SK-N-SH (cell line): ENCODE measurements at regions not wholly inside any gene's neighbourhood (a gene's known extent, or its start where the extent isn't known, plus 50 kb on each side); places are given as distances from the start of the nearest gene placed in this dataset.

Experiments
- CHD2 ChIP-seq: fragments of 150-350 bp; IDR thresholded peaks from 2 replicates; pipeline ENCODE4 v1.6.1; 2018; ENCODE audit warnings: low read length; ENCODE audit not compliant: partially characterized antibody
- EP300 ChIP-seq, 2 experiments: IDR thresholded peaks; 2 replicates each; pipeline versions ENCODE4 v1.4.0 to v1.6.1; 2012; ENCODE audit warnings: borderline replicate concordance in 1 of 2, low read depth in 1 of 2, low read length in 1 of 2
- EZH2phosphoT487 ChIP-seq: fragments of 200-600 bp; sonication (generic); IDR thresholded peaks from 2 replicates; pipeline ENCODE4 v1.6.1; 2017; ENCODE audit warnings: low read depth, mixed run types, mild to moderate bottlenecking, antibody characterized with exemption, moderate library complexity, borderline replicate concordance
- FOXJ3 ChIP-seq: sonication (generic); formaldehyde crosslinking; IDR thresholded peaks from 2 replicates; pipeline ENCODE4 v1.5.1; 2020; ENCODE audit warnings: mild to moderate bottlenecking, missing genetic modification reagents
- JUND ChIP-seq: IDR thresholded peaks from 2 replicates; pipeline ENCODE4 v1.4.0; 2012
- POLR2AphosphoS5 ChIP-seq: IDR thresholded peaks from 2 replicates; pipeline ENCODE4 v1.6.1; 2012; ENCODE audit warnings: low read depth, low read length
- RXRA ChIP-seq: IDR thresholded peaks from 2 replicates; pipeline ENCODE4 v1.4.0; 2012; ENCODE audit warnings: low read depth, mild to moderate bottlenecking, borderline replicate concordance
- SMC3 ChIP-seq: IDR thresholded peaks from 2 replicates; pipeline ENCODE4 v1.6.1; 2012; ENCODE audit warnings: low read depth, low read length, improper control_type of control experiment
- TAF1 ChIP-seq: IDR thresholded peaks from 2 replicates; pipeline ENCODE4 v1.6.1; 2012; ENCODE audit warnings: low read depth, mild to moderate bottlenecking, low read length, moderate library complexity, borderline replicate concordance
- TF ChIP-seq, protein P1 (sequence below): fragments of 200-600 bp; sonication (generic); IDR thresholded peaks from 2 replicates; pipeline ENCODE4 v1.6.1; 2017; ENCODE audit warnings: antibody characterized with exemption, mild to moderate bottlenecking, moderate library complexity
- TF ChIP-seq, protein P2 (sequence below): IDR thresholded peaks from 2 replicates; pipeline ENCODE4 v1.6.1; 2012; ENCODE audit warnings: mild to moderate bottlenecking, low read depth, low read length, moderate library complexity

DNA sequence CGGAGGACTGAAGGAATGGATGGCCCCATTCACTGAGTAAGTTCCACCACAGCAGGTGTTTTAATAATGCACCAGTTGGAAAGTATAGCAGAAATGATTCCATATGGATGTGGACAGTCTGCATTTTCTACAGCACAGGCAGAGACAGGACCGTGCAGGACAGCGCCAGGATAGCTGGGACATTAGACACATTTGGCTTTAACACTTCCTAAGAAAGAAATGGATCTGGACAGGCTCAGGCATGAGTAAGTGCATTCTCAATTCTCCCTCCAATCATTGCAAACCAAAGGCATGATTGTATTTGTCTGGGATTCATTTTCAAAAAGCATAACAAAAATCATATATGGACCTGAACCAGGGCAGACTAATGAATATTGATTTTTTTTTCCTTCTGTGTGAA lies 233.0 kb upstream of the POU2AF2 start:
- TF ChIP-seq JUND: no peak
- TF ChIP-seq, protein P1, sequence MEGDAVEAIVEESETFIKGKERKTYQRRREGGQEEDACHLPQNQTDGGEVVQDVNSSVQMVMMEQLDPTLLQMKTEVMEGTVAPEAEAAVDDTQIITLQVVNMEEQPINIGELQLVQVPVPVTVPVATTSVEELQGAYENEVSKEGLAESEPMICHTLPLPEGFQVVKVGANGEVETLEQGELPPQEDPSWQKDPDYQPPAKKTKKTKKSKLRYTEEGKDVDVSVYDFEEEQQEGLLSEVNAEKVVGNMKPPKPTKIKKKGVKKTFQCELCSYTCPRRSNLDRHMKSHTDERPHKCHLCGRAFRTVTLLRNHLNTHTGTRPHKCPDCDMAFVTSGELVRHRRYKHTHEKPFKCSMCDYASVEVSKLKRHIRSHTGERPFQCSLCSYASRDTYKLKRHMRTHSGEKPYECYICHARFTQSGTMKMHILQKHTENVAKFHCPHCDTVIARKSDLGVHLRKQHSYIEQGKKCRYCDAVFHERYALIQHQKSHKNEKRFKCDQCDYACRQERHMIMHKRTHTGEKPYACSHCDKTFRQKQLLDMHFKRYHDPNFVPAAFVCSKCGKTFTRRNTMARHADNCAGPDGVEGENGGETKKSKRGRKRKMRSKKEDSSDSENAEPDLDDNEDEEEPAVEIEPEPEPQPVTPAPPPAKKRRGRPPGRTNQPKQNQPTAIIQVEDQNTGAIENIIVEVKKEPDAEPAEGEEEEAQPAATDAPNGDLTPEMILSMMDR: no peak
- TF ChIP-seq, protein P2, sequence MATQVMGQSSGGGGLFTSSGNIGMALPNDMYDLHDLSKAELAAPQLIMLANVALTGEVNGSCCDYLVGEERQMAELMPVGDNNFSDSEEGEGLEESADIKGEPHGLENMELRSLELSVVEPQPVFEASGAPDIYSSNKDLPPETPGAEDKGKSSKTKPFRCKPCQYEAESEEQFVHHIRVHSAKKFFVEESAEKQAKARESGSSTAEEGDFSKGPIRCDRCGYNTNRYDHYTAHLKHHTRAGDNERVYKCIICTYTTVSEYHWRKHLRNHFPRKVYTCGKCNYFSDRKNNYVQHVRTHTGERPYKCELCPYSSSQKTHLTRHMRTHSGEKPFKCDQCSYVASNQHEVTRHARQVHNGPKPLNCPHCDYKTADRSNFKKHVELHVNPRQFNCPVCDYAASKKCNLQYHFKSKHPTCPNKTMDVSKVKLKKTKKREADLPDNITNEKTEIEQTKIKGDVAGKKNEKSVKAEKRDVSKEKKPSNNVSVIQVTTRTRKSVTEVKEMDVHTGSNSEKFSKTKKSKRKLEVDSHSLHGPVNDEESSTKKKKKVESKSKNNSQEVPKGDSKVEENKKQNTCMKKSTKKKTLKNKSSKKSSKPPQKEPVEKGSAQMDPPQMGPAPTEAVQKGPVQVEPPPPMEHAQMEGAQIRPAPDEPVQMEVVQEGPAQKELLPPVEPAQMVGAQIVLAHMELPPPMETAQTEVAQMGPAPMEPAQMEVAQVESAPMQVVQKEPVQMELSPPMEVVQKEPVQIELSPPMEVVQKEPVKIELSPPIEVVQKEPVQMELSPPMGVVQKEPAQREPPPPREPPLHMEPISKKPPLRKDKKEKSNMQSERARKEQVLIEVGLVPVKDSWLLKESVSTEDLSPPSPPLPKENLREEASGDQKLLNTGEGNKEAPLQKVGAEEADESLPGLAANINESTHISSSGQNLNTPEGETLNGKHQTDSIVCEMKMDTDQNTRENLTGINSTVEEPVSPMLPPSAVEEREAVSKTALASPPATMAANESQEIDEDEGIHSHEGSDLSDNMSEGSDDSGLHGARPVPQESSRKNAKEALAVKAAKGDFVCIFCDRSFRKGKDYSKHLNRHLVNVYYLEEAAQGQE: no peak
- no peak for TF ChIP-seq EP300 (IDR thresholded peaks at IDR 0.05; ENCODE audit: borderline replicate concordance in 1 of 2, low read depth in 1 of 2, low read length in 1 of 2)
- no peak for TF ChIP-seq POLR2AphosphoS5
- TF ChIP-seq CHD2: no peak
- TF ChIP-seq TAF1: no peak
- no peak for TF ChIP-seq SMC3
- no peak for TF ChIP-seq RXRA
- TF ChIP-seq EZH2phosphoT487: no peak
- TF ChIP-seq FOXJ3: no peak
